Natural killer cell (primary cell): ENCODE measurements at regions not wholly inside any gene's neighbourhood (a gene's known extent, or its start where the extent isn't known, plus 50 kb on each side); places are given as distances from the start of the nearest gene placed in this dataset.

Experiments used
- ATAC-seq, 3 donors: fragments of 150-1000 bp in 2 of 3; fragments of 200-7000 bp in 1 of 3; cut with Tn5 transposase; 1 replicate in 1 of 3; 2 replicates in 2 of 3; pipeline ENCODE4 v1.10.0; 2021; ENCODE audit warnings: mild to moderate bottlenecking in 2 of 3, moderate library complexity in 2 of 3
- DNase-seq, 2 donors: peaks; one replicate each; pipeline versions ENCODE4 v3.0.0 to v3.0.0-alpha.2; 2013 to 2021; ENCODE audit warnings: mixed read lengths in 1 of 2
- H3K27ac ChIP-seq: one replicate; pipeline ENCODE4 v1.5.1; 2013; ENCODE audit warnings: mild to moderate bottlenecking, low read length
- H3K27me3 ChIP-seq: one replicate; pipeline ENCODE4 v1.6.1; 2013; ENCODE audit warnings: low read length; ENCODE audit not compliant: control insufficient read depth, insufficient read depth
- H3K36me3 ChIP-seq: one replicate; pipeline ENCODE4 v1.6.1; 2013; ENCODE audit warnings: low read length; ENCODE audit not compliant: control insufficient read depth, insufficient read depth
- H3K4me1 ChIP-seq: one replicate; pipeline ENCODE4 v1.6.1; 2013; ENCODE audit warnings: low read length; ENCODE audit not compliant: control insufficient read depth, insufficient read depth
- H3K4me3 ChIP-seq: one replicate; pipeline ENCODE4 v1.5.1; 2013; ENCODE audit warnings: low read length
- H3K9me3 ChIP-seq: one replicate; pipeline ENCODE4 v1.6.1; 2013; ENCODE audit warnings: low read length; ENCODE audit not compliant: control insufficient read depth, insufficient read depth
- H3K27ac Mint-ChIP-seq, 2 donors: one replicate each; pipeline ENCODE4 v1.8.0; 2022; ENCODE audit warnings: mild to moderate bottlenecking in 2 of 2, mixed read lengths in 2 of 2, moderate library complexity in 1 of 2
- H3K27me3 Mint-ChIP-seq, 2 donors: one replicate each; pipeline ENCODE4 v1.8.0; 2022; ENCODE audit warnings: low read depth in 2 of 2, mixed read lengths in 2 of 2
- H3K36me3 Mint-ChIP-seq: one replicate; pipeline ENCODE4 v1.8.0; 2022; ENCODE audit warnings: mixed read lengths
- H3K4me1 Mint-ChIP-seq, 2 donors: one replicate each; pipeline ENCODE4 v1.8.0; 2022; ENCODE audit warnings: mixed read lengths in 2 of 2
- H3K4me3 Mint-ChIP-seq: one replicate; pipeline ENCODE4 v1.8.0; 2022; ENCODE audit warnings: mild to moderate bottlenecking, moderate library complexity, mixed read lengths
- H3K9me3 Mint-ChIP-seq, 2 donors: one replicate each; pipeline ENCODE4 v1.8.0; 2022; ENCODE audit warnings: mixed read lengths in 2 of 2
- WGBS: methylation state at CpG from one replicate; pipeline ENCODE4 v1.1.7; 2013; ENCODE audit warnings: missing lambda C conversion rate; ENCODE audit not compliant: insufficient coverage; 5-methylcytosine and 5-hydroxymethylcytosine counted together
- intact Hi-C: fragments of 100-400 bp; cut with micrococcal nuclease; formaldehyde crosslinking; loops from one replicate; pipeline ENCODE4 v1.14.2; 2022
- TF ChIP-seq, protein P1 (sequence below): fragments of 200-600 bp; IDR thresholded peaks from one replicate; pipeline ENCODE4 v1.8.0; 2022; ENCODE audit warnings: antibody characterized with exemption

DNA sequence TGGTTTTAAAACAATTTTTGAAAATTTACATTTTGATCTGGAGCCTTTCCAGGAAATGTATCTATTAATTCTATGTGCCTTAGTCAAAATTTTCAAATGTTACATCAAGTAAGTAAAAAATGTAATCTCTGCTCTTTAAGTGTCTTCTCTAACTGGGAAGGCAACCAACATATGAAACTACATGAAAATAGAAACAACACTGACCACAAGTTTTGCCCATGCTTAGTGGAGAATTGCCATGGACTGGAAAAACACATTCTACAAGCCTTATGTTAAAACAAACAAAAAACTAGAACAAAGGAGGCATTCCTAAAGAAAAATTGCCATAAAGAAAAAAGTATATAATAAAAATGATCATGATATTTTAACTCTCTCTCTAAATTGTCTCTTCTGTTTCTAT lies 75.9 kb upstream of the SPRED1 start:
- H3K4me3 Mint-ChIP-seq, result no peak overlapping the region
- ATAC-seq (no peak), DNase-seq (no peak)
- no peaks in the 10 kb centered on the region for H3K4me1 ChIP-seq
- H3K9me3 Mint-ChIP-seq, result no peaks in the 10 kb centered on the region
- TF ChIP-seq, protein P1, sequence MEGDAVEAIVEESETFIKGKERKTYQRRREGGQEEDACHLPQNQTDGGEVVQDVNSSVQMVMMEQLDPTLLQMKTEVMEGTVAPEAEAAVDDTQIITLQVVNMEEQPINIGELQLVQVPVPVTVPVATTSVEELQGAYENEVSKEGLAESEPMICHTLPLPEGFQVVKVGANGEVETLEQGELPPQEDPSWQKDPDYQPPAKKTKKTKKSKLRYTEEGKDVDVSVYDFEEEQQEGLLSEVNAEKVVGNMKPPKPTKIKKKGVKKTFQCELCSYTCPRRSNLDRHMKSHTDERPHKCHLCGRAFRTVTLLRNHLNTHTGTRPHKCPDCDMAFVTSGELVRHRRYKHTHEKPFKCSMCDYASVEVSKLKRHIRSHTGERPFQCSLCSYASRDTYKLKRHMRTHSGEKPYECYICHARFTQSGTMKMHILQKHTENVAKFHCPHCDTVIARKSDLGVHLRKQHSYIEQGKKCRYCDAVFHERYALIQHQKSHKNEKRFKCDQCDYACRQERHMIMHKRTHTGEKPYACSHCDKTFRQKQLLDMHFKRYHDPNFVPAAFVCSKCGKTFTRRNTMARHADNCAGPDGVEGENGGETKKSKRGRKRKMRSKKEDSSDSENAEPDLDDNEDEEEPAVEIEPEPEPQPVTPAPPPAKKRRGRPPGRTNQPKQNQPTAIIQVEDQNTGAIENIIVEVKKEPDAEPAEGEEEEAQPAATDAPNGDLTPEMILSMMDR, result no peak
- no peaks in the 10 kb centered on the region for H3K4me1 Mint-ChIP-seq
- no peak overlapping the region for H3K27ac Mint-ChIP-seq
- H3K4me3 ChIP-seq, result no peak overlapping the region
- no peak overlapping the region for H3K27ac ChIP-seq
- no peaks in the 10 kb centered on the region for H3K36me3 Mint-ChIP-seq
- H3K27me3 ChIP-seq, result peaks cover 11% of the 10 kb centered on the region
- no peaks in the 10 kb centered on the region for H3K36me3 ChIP-seq
- H3K9me3 ChIP-seq, result no peaks in the 10 kb centered on the region
- H3K27me3 Mint-ChIP-seq, result peaks cover 19 to 38% of the 10 kb centered on the region in 2 donors
- intact Hi-C loops, result no loop called here

GRCh38 chr15:38182900-38183299 lies 69.7 kb upstream of the SPRED1 start:
- ATAC-seq (no peak), DNase-seq (no peak)
- H3K36me3 Mint-ChIP-seq, result no peaks in the 10 kb centered on the region
- H3K4me1 Mint-ChIP-seq, result no peaks in the 10 kb centered on the region
- no peak overlapping the region for H3K27ac ChIP-seq
- no peaks in the 10 kb centered on the region for H3K9me3 ChIP-seq
- no peak overlapping the region for H3K27ac Mint-ChIP-seq
- WGBS, result 83% methylated on average over 1 of the region's 3 CpGs
- H3K9me3 Mint-ChIP-seq, result no peaks in the 10 kb centered on the region
- no peak overlapping the region for H3K4me3 Mint-ChIP-seq
- no peaks in the 10 kb centered on the region for H3K36me3 ChIP-seq
- TF ChIP-seq, protein P1, result no peak
- no peaks in the 10 kb centered on the region for H3K4me1 ChIP-seq
- peaks cover 20 to 44% of the 10 kb centered on the region in 2 donors for H3K27me3 Mint-ChIP-seq
- H3K4me3 ChIP-seq, result no peak overlapping the region
- intact Hi-C loops, result no loop called here
- H3K27me3 ChIP-seq, result peaks cover under 1% of the 10 kb centered on the region

DNA sequence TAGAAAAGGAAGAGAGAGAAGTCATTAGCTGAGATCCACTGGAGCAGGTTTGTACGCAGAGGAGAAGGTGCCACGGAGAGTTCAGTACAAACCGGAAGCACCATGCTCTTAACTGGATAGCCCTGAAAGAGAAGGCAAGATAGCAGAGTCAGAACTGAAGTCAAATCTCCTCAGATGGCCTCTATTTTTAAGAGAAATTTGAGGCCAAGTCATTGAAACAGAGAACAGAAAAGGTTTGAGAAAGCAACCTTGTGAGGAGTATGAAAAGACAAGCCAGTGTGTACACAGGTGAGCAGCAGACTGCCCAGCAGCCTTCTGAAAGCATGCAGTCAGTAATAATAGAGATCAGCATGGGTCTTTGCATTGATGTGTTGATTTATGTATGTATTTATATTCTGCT lies 66.1 kb upstream of the SPRED1 start:
- Histone ChIP-seq H3K4me3 (no peak overlapping the region), H3K27ac (no peak overlapping the region), H3K9me3 (no peaks in the 10 kb centered on the region), H3K27me3 (no peaks in the 10 kb centered on the region), H3K4me1 (no peaks in the 10 kb centered on the region), H3K36me3 (no peaks in the 10 kb centered on the region)
- TF ChIP-seq, protein P1, result no peak
- WGBS, result 85% methylated on average over 3 of the region's 3 CpGs
- peaks cover 23 to 55% of the 10 kb centered on the region in 2 donors for H3K27me3 Mint-ChIP-seq
- intact Hi-C loops, result no loop called here
- H3K4me3 Mint-ChIP-seq, result no peak overlapping the region
- ATAC-seq, result peak in 1 of 3 donors; percentile 61
- H3K36me3 Mint-ChIP-seq, result no peaks in the 10 kb centered on the region
- no peak overlapping the region for H3K27ac Mint-ChIP-seq
- no peaks in the 10 kb centered on the region for H3K4me1 Mint-ChIP-seq
- DNase-seq, result no peak
- H3K9me3 Mint-ChIP-seq, result no peaks in the 10 kb centered on the region

DNA sequence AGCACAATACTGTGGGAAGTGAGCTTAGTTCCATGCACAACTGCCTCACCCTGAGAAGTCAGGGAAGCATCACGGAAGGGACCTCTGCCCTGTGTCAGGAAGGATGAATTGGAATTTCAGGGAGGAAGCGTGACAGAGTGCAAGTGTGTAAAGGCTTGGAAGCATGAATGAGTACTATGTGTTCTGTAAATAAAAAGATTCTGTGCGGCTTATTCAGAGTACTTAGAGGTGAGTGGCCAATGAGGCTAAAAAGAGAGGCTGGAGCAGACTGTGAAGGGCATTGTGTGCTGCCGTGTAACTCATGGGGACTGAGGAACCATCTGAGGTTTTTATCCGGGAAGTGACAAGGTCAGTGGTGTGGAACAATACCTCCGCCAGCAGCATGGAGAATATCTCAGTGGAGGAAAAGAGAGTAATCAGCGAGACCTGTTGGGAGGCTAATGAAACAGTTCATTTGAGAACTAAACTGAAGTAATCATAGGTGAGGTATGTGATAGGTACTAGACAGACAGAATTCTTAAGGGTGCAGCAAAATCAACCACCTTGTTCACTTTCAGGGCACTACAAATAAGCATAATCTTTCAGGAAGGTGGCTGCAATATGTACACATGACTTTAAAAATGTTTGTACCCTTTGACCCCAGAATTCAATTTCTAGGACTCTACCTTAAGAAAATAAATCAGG lies 64.9 kb upstream of the SPRED1 start:
- no peaks in the 10 kb centered on the region for H3K4me1 ChIP-seq
- Mint-ChIP-seq H3K36me3 (no peaks in the 10 kb centered on the region), H3K9me3 (no peaks in the 10 kb centered on the region), H3K4me3 (no peak overlapping the region), H3K27me3 (peaks cover 23 to 48% of the 10 kb centered on the region in 2 donors), H3K4me1 (no peaks in the 10 kb centered on the region), H3K27ac (no peak overlapping the region)
- TF ChIP-seq, protein P1, result no peak
- intact Hi-C loops, result no loop called here
- H3K9me3 ChIP-seq, result no peaks in the 10 kb centered on the region
- H3K36me3 ChIP-seq, result no peaks in the 10 kb centered on the region
- no peak for DNase-seq
- ATAC-seq, result no peak
- no peaks in the 10 kb centered on the region for H3K27me3 ChIP-seq
- WGBS, result 91% methylated on average over 7 of the region's 7 CpGs
- no peak overlapping the region for H3K27ac ChIP-seq
- H3K4me3 ChIP-seq, result no peak overlapping the region
